HCT116 (cell line): ENCODE measurements at regions not wholly inside any gene's neighbourhood (a gene's known extent, or its start where the extent isn't known, plus 50 kb on each side); places are given as distances from the start of the nearest gene placed in this dataset.

Source experiments
- EGR1 ChIP-seq: IDR thresholded peaks from 2 replicates; pipeline ENCODE4 v1.6.1; 2012; ENCODE audit warnings: low read depth
- EZH2phosphoT487 ChIP-seq: fragments of 200-600 bp; IDR thresholded peaks from 2 replicates; pipeline ENCODE4 v1.6.1; 2018; ENCODE audit warnings: antibody characterized with exemption, borderline replicate concordance

DNA sequence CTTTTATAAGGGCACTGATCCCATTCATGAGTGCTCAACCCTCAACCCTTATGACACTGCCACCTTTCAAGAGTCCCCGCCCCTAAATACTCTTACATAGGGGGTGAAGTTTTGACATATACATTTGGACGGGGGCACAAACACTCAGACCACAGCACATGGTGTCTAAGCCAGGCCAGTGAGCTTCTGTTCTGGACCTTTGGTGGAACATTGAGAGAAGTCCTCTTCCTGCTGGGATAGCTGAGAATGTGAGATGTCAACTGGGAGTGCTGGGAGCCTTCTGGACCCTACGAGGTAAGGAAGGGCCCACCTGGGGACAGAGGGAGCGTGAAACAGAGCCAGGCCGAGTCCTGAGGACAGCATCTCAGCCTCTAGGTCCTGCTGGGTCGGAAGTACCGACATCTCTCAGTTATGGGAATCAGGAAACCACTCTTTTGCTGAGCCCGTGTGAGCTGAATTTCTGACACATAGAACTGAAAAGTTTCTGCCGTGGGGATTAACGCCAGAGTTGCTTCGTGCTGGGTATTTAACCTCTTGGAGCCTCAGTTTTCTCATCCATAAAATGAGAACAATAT lies 114.9 kb downstream of the PDCL3 start:
- TF ChIP-seq EGR1 (no peak), EZH2phosphoT487 (no peak)
